Breast epithelium (tissue), 4 donors: ENCODE measurements at regions not wholly inside any gene's neighbourhood (a gene's known extent, or its start where the extent isn't known, plus 50 kb on each side); places are given as distances from the start of the nearest gene placed in this dataset.

ENCODE experiments used
- DNase-seq, 2 donors: peaks; one replicate each; pipeline ENCODE4 v3.0.0-alpha.2; 2019; ENCODE audit warnings: low spot score in 2 of 2
- H3K27ac ChIP-seq, 2 donors: fragments of 200-600 bp; sonication (generic) in 1 of 2; one replicate each; pipeline ENCODE4 v1.5.1; 2016 to 2019; ENCODE audit warnings: mild to moderate bottlenecking in 1 of 2
- H3K27me3 ChIP-seq, 2 donors: fragments of 200-600 bp; sonication (generic) in 1 of 2; one replicate each; pipeline versions ENCODE4 v1.5.1 to v1.6.0; 2017 to 2019; ENCODE audit warnings: control low read depth in 1 of 2, mild to moderate bottlenecking in 1 of 2
- H3K36me3 ChIP-seq: fragments of 200-600 bp; one replicate; pipeline ENCODE4 v1.5.1; 2019
- H3K4me1 ChIP-seq, 2 donors: fragments of 200-600 bp; sonication (generic); one replicate each; pipeline ENCODE4 v1.5.1; 2016 to 2019; ENCODE audit warnings: control low read depth in 1 of 2
- H3K4me3 ChIP-seq, 3 donors: fragments of 200-600 bp; sonication (generic); 1 replicate in 2 of 3; 2 replicates in 1 of 3; pipeline ENCODE4 v1.5.1; 2016 to 2019; ENCODE audit warnings: mild to moderate bottlenecking in 3 of 3, moderate library complexity in 2 of 3
- H3K9me3 ChIP-seq, 2 donors: fragments of 200-600 bp; sonication (generic) in 1 of 2; one replicate each; pipeline ENCODE4 v1.5.1; 2016 to 2019; ENCODE audit warnings: control low read depth in 1 of 2
- CTCF ChIP-seq, 3 donors: fragments of 450-650 bp; IDR thresholded peaks; one replicate each; pipeline ENCODE4 v1.5.1; 2016 to 2017; ENCODE audit warnings: antibody characterized with exemption in 3 of 3, mild to moderate bottlenecking in 3 of 3, moderate library complexity in 3 of 3
- POLR2A ChIP-seq: fragments of 450-650 bp; IDR thresholded peaks from one replicate; pipeline ENCODE4 v1.6.1; 2016; ENCODE audit warnings: antibody characterized with exemption, mild to moderate bottlenecking, moderate library complexity
- POLR2AphosphoS5 ChIP-seq, 3 donors: sonication (generic); formaldehyde crosslinking; IDR thresholded peaks; one replicate each; pipeline ENCODE4 v1.6.1; 2017; ENCODE audit warnings: antibody characterized with exemption in 3 of 3
- intact Hi-C: fragments of 100-400 bp; cut with DNase I; formaldehyde crosslinking; loops from one replicate; pipeline ENCODE4 v1.15.1; 2023; ENCODE audit warnings: low total_unique reads

GRCh38 chr5:122607818-122608217 is 167.1 kb upstream of the SNX2 start:
- TF ChIP-seq POLR2AphosphoS5 (IDR thresholded peaks at IDR 0.05) = no peak
- no peak for TF ChIP-seq POLR2A
- no peak for TF ChIP-seq CTCF (IDR thresholded peaks at IDR 0.05)
- no peaks in the 10 kb centered on the region for H3K36me3 ChIP-seq
- H3K4me1 ChIP-seq = no peaks in the 10 kb centered on the region
- intact Hi-C loops = no loop called here
- no peak overlapping the region for H3K4me3 ChIP-seq
- H3K27ac ChIP-seq = no peak overlapping the region
- no peak for DNase-seq
- H3K27me3 ChIP-seq = no peaks in the 10 kb centered on the region
- no peaks in the 10 kb centered on the region for H3K9me3 ChIP-seq

GRCh38 chr5:122608222-122608621 is 166.7 kb upstream of the SNX2 start:
- Histone ChIP-seq H3K27me3 (no peaks in the 10 kb centered on the region), H3K27ac (no peak overlapping the region), H3K9me3 (no peaks in the 10 kb centered on the region), H3K4me3 (no peak overlapping the region), H3K4me1 (no peaks in the 10 kb centered on the region), H3K36me3 (no peaks in the 10 kb centered on the region)
- no peak for TF ChIP-seq POLR2AphosphoS5 (IDR thresholded peaks at IDR 0.05)
- TF ChIP-seq CTCF (IDR thresholded peaks at IDR 0.05) = no peak
- no peak for TF ChIP-seq POLR2A
- intact Hi-C loops = no loop called here
- no peak for DNase-seq

GRCh38 chr5:122611406-122611805 is 163.5 kb upstream of the SNX2 start:
- intact Hi-C loops = no loop called here

GRCh38 chr5:122612901-122613300 is 162.0 kb upstream of the SNX2 start:
- no peaks in the 10 kb centered on the region for H3K27me3 ChIP-seq
- DNase-seq = no peak
- no peak for TF ChIP-seq POLR2AphosphoS5 (IDR thresholded peaks at IDR 0.05)
- no peak for TF ChIP-seq POLR2A
- no peak for TF ChIP-seq CTCF (IDR thresholded peaks at IDR 0.05)
- intact Hi-C loops = no loop called here
- no peak overlapping the region for H3K27ac ChIP-seq
- H3K4me1 ChIP-seq = no peaks in the 10 kb centered on the region
- H3K4me3 ChIP-seq = no peak overlapping the region
- no peaks in the 10 kb centered on the region for H3K9me3 ChIP-seq
- no peaks in the 10 kb centered on the region for H3K36me3 ChIP-seq

More at GRCh38 chr5:122611406-122611805, 163.5 kb upstream of the SNX2 start:
- no peak overlapping the region for H3K4me3 ChIP-seq
- H3K27me3 ChIP-seq = no peaks in the 10 kb centered on the region
- no peak for DNase-seq
- H3K36me3 ChIP-seq = no peaks in the 10 kb centered on the region
- H3K27ac ChIP-seq = no peak overlapping the region
- TF ChIP-seq POLR2AphosphoS5 (IDR thresholded peaks at IDR 0.05) = no peak
- TF ChIP-seq POLR2A = no peak
- no peak for TF ChIP-seq CTCF (IDR thresholded peaks at IDR 0.05)
- no peaks in the 10 kb centered on the region for H3K9me3 ChIP-seq
- H3K4me1 ChIP-seq = no peaks in the 10 kb centered on the region

- Histone ChIP-seq H3K27me3 (no peaks in the 10 kb centered on the region), H3K4me1 (no peaks in the 10 kb centered on the region), H3K27ac (no peak overlapping the region), H3K4me3 (no peak overlapping the region), H3K9me3 (no peaks in the 10 kb centered on the region), H3K36me3 (no peaks in the 10 kb centered on the region)
- intact Hi-C loops = no loop called here
- no peak for TF ChIP-seq POLR2AphosphoS5 (IDR thresholded peaks at IDR 0.05)
- no peak for TF ChIP-seq POLR2A
- no peak for TF ChIP-seq CTCF (IDR thresholded peaks at IDR 0.05)
- no peak for DNase-seq
Measured at GRCh38 chr5:122615146-122615545, 159.7 kb upstream of the SNX2 start.
